Peyer's patch (tissue), 4 donors: ENCODE measurements at regions not wholly inside any gene's neighbourhood (a gene's known extent, or its start where the extent isn't known, plus 50 kb on each side); places are given as distances from the start of the nearest gene placed in this dataset.

Experiments
- DNase-seq, 3 donors: peaks; one replicate each; pipeline ENCODE4 v3.0.0-alpha.2; 2017 to 2019
- H3K27ac ChIP-seq, 4 donors: fragments of 200-600 bp; sonication (generic); one replicate each; pipeline ENCODE4 v1.5.1; 2016 to 2019
- H3K27me3 ChIP-seq, 2 donors: fragments of 200-600 bp; sonication (generic); one replicate each; pipeline ENCODE4 v1.5.1; 2019
- H3K36me3 ChIP-seq, 3 donors: fragments of 200-600 bp; sonication (generic); one replicate each; pipeline ENCODE4 v1.5.1; 2016 to 2019
- H3K4me1 ChIP-seq, 4 donors: fragments of 200-600 bp; sonication (generic); one replicate each; pipeline ENCODE4 v1.5.1; 2016 to 2019
- H3K4me3 ChIP-seq, 4 donors: fragments of 200-600 bp; sonication (generic); 1 replicate in 3 of 4; 2 replicates in 1 of 4; pipeline ENCODE4 v1.5.1; 2016 to 2019; ENCODE audit warnings: mild to moderate bottlenecking in 1 of 4
- H3K9me3 ChIP-seq, 4 donors: fragments of 200-600 bp; sonication (generic); one replicate each; pipeline ENCODE4 v1.5.1; 2016 to 2019; ENCODE audit warnings: mild to moderate bottlenecking in 1 of 4
- CTCF ChIP-seq, 6 experiments: fragments of 450-650 bp in 4 of 6; fragments of 200-600 bp in 2 of 6; sonication (generic) in 1 of 6; IDR thresholded peaks; one replicate each; pipeline ENCODE4 v1.5.1; 2017 to 2019; ENCODE audit warnings: antibody characterized with exemption in 6 of 6, mild to moderate bottlenecking in 3 of 6, moderate library complexity in 1 of 6
- POLR2A ChIP-seq, 2 donors: fragments of 450-650 bp; IDR thresholded peaks; one replicate each; pipeline ENCODE4 v1.5.1; 2017; ENCODE audit warnings: antibody characterized with exemption in 2 of 2, mild to moderate bottlenecking in 2 of 2, moderate library complexity in 2 of 2

GRCh38 chr5:167721926-167722440 is 569.5 kb upstream of the WWC1 start:
- no peak for TF ChIP-seq POLR2A (IDR thresholded peaks at IDR 0.05)
- no peak for TF ChIP-seq CTCF (IDR thresholded peaks at IDR 0.05)
- Histone ChIP-seq H3K27me3 (no peaks in the 10 kb centered on the region), H3K4me1 (no peaks in the 10 kb centered on the region), H3K36me3 (no peaks in the 10 kb centered on the region), H3K9me3 (no peaks in the 10 kb centered on the region), H3K4me3 (no peak overlapping the region), H3K27ac (no peak overlapping the region)
- DNase-seq, result no peak

- no peaks in the 10 kb centered on the region for H3K9me3 ChIP-seq
- TF ChIP-seq POLR2A (IDR thresholded peaks at IDR 0.05) (no peak), CTCF (IDR thresholded peaks at IDR 0.05) (peak in 5 of 6 experiments; percentile 30 to 77 (median 71))
- H3K27ac ChIP-seq, result no peak overlapping the region
- no peaks in the 10 kb centered on the region for H3K27me3 ChIP-seq
- H3K4me1 ChIP-seq, result no peaks in the 10 kb centered on the region
- peak; percentile 43 to 79 (median 66) for DNase-seq
- H3K4me3 ChIP-seq, result no peak overlapping the region
- H3K36me3 ChIP-seq, result no peaks in the 10 kb centered on the region
Measured at GRCh38 chr5:167723254-167723871, 568.1 kb upstream of the WWC1 start.

GRCh38 chr5:167725264-167725663 is 566.2 kb upstream of the WWC1 start:
- H3K4me1 ChIP-seq, result no peaks in the 10 kb centered on the region
- no peaks in the 10 kb centered on the region for H3K27me3 ChIP-seq
- no peak overlapping the region for H3K4me3 ChIP-seq
- TF ChIP-seq CTCF (IDR thresholded peaks at IDR 0.05), result no peak
- TF ChIP-seq POLR2A (IDR thresholded peaks at IDR 0.05), result no peak
- no peaks in the 10 kb centered on the region for H3K36me3 ChIP-seq
- no peak overlapping the region for H3K27ac ChIP-seq
- H3K9me3 ChIP-seq, result no peaks in the 10 kb centered on the region
- DNase-seq, result no peak

- TF ChIP-seq CTCF (IDR thresholded peaks at IDR 0.05), result no peak
- TF ChIP-seq POLR2A (IDR thresholded peaks at IDR 0.05), result no peak
- Histone ChIP-seq H3K27ac (no peak overlapping the region), H3K4me1 (no peaks in the 10 kb centered on the region), H3K9me3 (no peaks in the 10 kb centered on the region), H3K36me3 (no peaks in the 10 kb centered on the region), H3K27me3 (no peaks in the 10 kb centered on the region), H3K4me3 (no peak overlapping the region)
- DNase-seq, result no peak
Measured at GRCh38 chr5:167725741-167726140, 565.7 kb upstream of the WWC1 start.

GRCh38 chr5:167726642-167727041 is 564.8 kb upstream of the WWC1 start:
- H3K27ac ChIP-seq, result no peak overlapping the region

More at GRCh38 chr5:167726642-167727041, 564.8 kb upstream of the WWC1 start:
- TF ChIP-seq POLR2A (IDR thresholded peaks at IDR 0.05) (no peak), CTCF (IDR thresholded peaks at IDR 0.05) (no peak)
- Histone ChIP-seq H3K4me1 (no peaks in the 10 kb centered on the region), H3K27me3 (no peaks in the 10 kb centered on the region), H3K9me3 (no peaks in the 10 kb centered on the region), H3K36me3 (no peaks in the 10 kb centered on the region), H3K4me3 (no peak overlapping the region)
- DNase-seq, result no peak
